ENCODE measurements at regions not wholly inside any gene's neighbourhood (a gene's known extent, or its start where the extent isn't known, plus 50 kb on each side); places are given as distances from the start of the nearest gene placed in this dataset.

- H3K36me3 ChIP-seq (ENCODE audit: control insufficient read depth in 2 of 3, insufficient read depth in 3 of 3, low read length in 3 of 3), result no peaks in the 10 kb centered on the region
- H3K9ac ChIP-seq (ENCODE audit: low read length in 3 of 3), result no peak overlapping the region
- DNase-seq (no peak), FAIRE-seq (no peak)
- H3K4me1 ChIP-seq (ENCODE audit: control insufficient read depth in 2 of 3, insufficient read depth in 2 of 3, low read depth in 1 of 3, low read length in 3 of 3), result no peaks in the 10 kb centered on the region
- no peak for TF ChIP-seq CTCF (IDR thresholded peaks at IDR 0.05; ENCODE audit: borderline replicate concordance, extremely low read depth, insufficient read depth)
- intact Hi-C loops (cut with DNase I), result no loop called here
- H3K4me3 ChIP-seq (ENCODE audit: low read length in 3 of 3), result no peak overlapping the region
- H3K9me3 ChIP-seq (ENCODE audit: control insufficient read depth in 2 of 3, insufficient read depth in 1 of 3, low read length in 3 of 3), result no peaks in the 10 kb centered on the region
- no peak overlapping the region for H3K27ac ChIP-seq (ENCODE audit: low read depth in 2 of 2, low read length in 2 of 2)
- no peaks in the 10 kb centered on the region for H3K27me3 ChIP-seq (ENCODE audit: control insufficient read depth, insufficient read depth, low read length)
Measured at GRCh38 chr14:34369648-34370030, 92.4 kb downstream of the SPTSSA start.

GRCh38 chr14:34368971-34369647 lies 92.9 kb downstream of the SPTSSA start:
- no peaks in the 10 kb centered on the region for H3K4me1 ChIP-seq (ENCODE audit: control insufficient read depth in 2 of 3, insufficient read depth in 2 of 3, low read depth in 1 of 3, low read length in 3 of 3)
- H3K9ac ChIP-seq (ENCODE audit: low read length in 3 of 3), result no peak overlapping the region
- intact Hi-C loops (cut with DNase I), result no loop called here
- H3K27me3 ChIP-seq (ENCODE audit: control insufficient read depth, insufficient read depth, low read length), result no peaks in the 10 kb centered on the region
- no peak for FAIRE-seq
- no peak overlapping the region for H3K27ac ChIP-seq (ENCODE audit: low read depth in 2 of 2, low read length in 2 of 2)
- H3K4me3 ChIP-seq (ENCODE audit: low read length in 3 of 3), result no peak overlapping the region
- no peak for DNase-seq
- no peaks in the 10 kb centered on the region for H3K36me3 ChIP-seq (ENCODE audit: control insufficient read depth in 2 of 3, insufficient read depth in 3 of 3, low read length in 3 of 3)
- no peaks in the 10 kb centered on the region for H3K9me3 ChIP-seq (ENCODE audit: control insufficient read depth in 2 of 3, insufficient read depth in 1 of 3, low read length in 3 of 3)
- no peak for TF ChIP-seq CTCF (IDR thresholded peaks at IDR 0.05; ENCODE audit: borderline replicate concordance, extremely low read depth, insufficient read depth)

GRCh38 chr14:34368115-34368970 lies 93.7 kb downstream of the SPTSSA start:
- no peak for DNase-seq
- Histone ChIP-seq H3K27ac (ENCODE audit: low read depth in 2 of 2, low read length in 2 of 2) (no peak overlapping the region), H3K9me3 (ENCODE audit: control insufficient read depth in 2 of 3, insufficient read depth in 1 of 3, low read length in 3 of 3) (no peaks in the 10 kb centered on the region), H3K4me3 (ENCODE audit: low read length in 3 of 3) (no peak overlapping the region), H3K4me1 (ENCODE audit: control insufficient read depth in 2 of 3, insufficient read depth in 2 of 3, low read depth in 1 of 3, low read length in 3 of 3) (no peaks in the 10 kb centered on the region), H3K36me3 (ENCODE audit: control insufficient read depth in 2 of 3, insufficient read depth in 3 of 3, low read length in 3 of 3) (no peaks in the 10 kb centered on the region), H3K27me3 (ENCODE audit: control insufficient read depth, insufficient read depth, low read length) (no peaks in the 10 kb centered on the region), H3K9ac (ENCODE audit: low read length in 3 of 3) (no peak overlapping the region)
- intact Hi-C loops (cut with DNase I), result no loop called here
- FAIRE-seq, result no peak
- no peak for TF ChIP-seq CTCF (IDR thresholded peaks at IDR 0.05; ENCODE audit: borderline replicate concordance, extremely low read depth, insufficient read depth)
